Ascending aorta (tissue), 2 donors: ENCODE measurements at regions not wholly inside any gene's neighbourhood (a gene's known extent, or its start where the extent isn't known, plus 50 kb on each side); places are given as distances from the start of the nearest gene placed in this dataset.
"Not testable (repeated sequence)": the region's sequence is repeated elsewhere in the genome, so short reads cannot be mapped to it uniquely, and the experiment has no call there.

ENCODE experiments used
- DNase-seq, 2 donors: peaks; one replicate each; pipeline ENCODE4 v3.0.0-alpha.2; 2019; ENCODE audit warnings: low spot score in 2 of 2
- H3K27ac ChIP-seq, 2 donors: fragments of 200-600 bp; sonication (generic); one replicate each; pipeline ENCODE4 v1.5.1; 2016 to 2017; ENCODE audit warnings: mild to moderate bottlenecking in 1 of 2
- H3K27me3 ChIP-seq: fragments of 200-600 bp; sonication (generic); one replicate; pipeline ENCODE4 v1.5.1; 2017
- H3K36me3 ChIP-seq, 2 donors: fragments of 200-600 bp; sonication (generic); one replicate each; pipeline ENCODE4 v1.5.1; 2016
- H3K4me1 ChIP-seq, 2 donors: fragments of 200-600 bp; sonication (generic); one replicate each; pipeline ENCODE4 v1.5.1; 2016 to 2017; ENCODE audit warnings: mild to moderate bottlenecking in 1 of 2
- H3K4me3 ChIP-seq, 2 donors: fragments of 200-600 bp; sonication (generic); one replicate each; pipeline ENCODE4 v1.5.1; 2016 to 2017; ENCODE audit warnings: mild to moderate bottlenecking in 1 of 2
- H3K9me3 ChIP-seq, 2 donors: fragments of 200-600 bp; sonication (generic); one replicate each; pipeline ENCODE4 v1.5.1; 2016
- CTCF ChIP-seq, 3 experiments: fragments of 200-600 bp in 2 of 3; fragments of 450-650 bp in 1 of 3; sonication (generic) in 2 of 3; IDR thresholded peaks; one replicate each; pipeline ENCODE4 v1.5.1; 2016 to 2019; ENCODE audit warnings: antibody characterized with exemption in 3 of 3, mild to moderate bottlenecking in 1 of 3, moderate library complexity in 1 of 3
- intact Hi-C: fragments of 100-400 bp; cut with DNase I; formaldehyde crosslinking; loops from one replicate; pipeline ENCODE4 v1.15.1; 2023

GRCh38 chr2:145530653-145531052, 1010.7 kb upstream of the ZEB2 start:
- DNase-seq, result no peak
- Histone ChIP-seq H3K36me3 (no peaks in the 10 kb centered on the region), H3K27me3 (no peaks in the 10 kb centered on the region), H3K27ac (no peak overlapping the region), H3K4me1 (no peaks in the 10 kb centered on the region), H3K4me3 (no peak overlapping the region), H3K9me3 (no peaks in the 10 kb centered on the region)
- TF ChIP-seq CTCF (IDR thresholded peaks at IDR 0.05), result no peak
- intact Hi-C loops, result no loop called here

- Histone ChIP-seq H3K4me1 (no peaks in the 10 kb centered on the region), H3K36me3 (no peaks in the 10 kb centered on the region), H3K27me3 (no peaks in the 10 kb centered on the region), H3K27ac (no peak overlapping the region), H3K4me3 (no peak overlapping the region), H3K9me3 (no peaks in the 10 kb centered on the region)
- no peak for DNase-seq
- intact Hi-C loops, result no loop called here
- no peak for TF ChIP-seq CTCF (IDR thresholded peaks at IDR 0.05)
Measured at GRCh38 chr2:145524836-145525235, 1004.9 kb upstream of the ZEB2 start.

DNA sequence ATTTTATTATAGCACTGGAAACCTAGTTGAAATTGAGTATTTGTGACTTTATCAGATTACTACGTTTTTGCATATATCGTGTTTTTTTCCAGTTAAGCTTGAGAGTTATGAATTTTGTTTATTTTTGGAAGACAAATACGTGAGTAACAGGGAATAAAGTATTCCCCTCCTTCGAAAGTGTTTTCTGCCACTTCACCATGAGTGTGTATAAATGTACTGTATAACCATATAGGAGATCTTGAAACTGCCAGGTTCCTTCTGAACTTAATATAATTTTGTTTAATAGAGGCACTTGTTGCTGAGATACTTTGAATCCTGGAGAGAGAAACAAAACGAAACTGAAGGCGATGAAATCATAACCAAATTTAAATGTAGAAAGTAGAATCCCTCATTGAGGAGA, 1004.4 kb upstream of the ZEB2 start:
- intact Hi-C loops, result no loop called here
- H3K9me3 ChIP-seq, result no peaks in the 10 kb centered on the region
- H3K36me3 ChIP-seq, result no peaks in the 10 kb centered on the region
- H3K4me1 ChIP-seq, result no peaks in the 10 kb centered on the region
- TF ChIP-seq CTCF (IDR thresholded peaks at IDR 0.05), result no peak
- no peak overlapping the region for H3K4me3 ChIP-seq
- no peak overlapping the region for H3K27ac ChIP-seq
- no peak for DNase-seq
- H3K27me3 ChIP-seq, result no peaks in the 10 kb centered on the region

GRCh38 chr2:145519254-145519653, 999.3 kb upstream of the ZEB2 start:
- H3K27ac ChIP-seq, H3K36me3 ChIP-seq, H3K9me3 ChIP-seq, H3K4me3 ChIP-seq, intact Hi-C loops, H3K27me3 ChIP-seq, DNase-seq, H3K4me1 ChIP-seq: not testable (repeated sequence)

GRCh38 chr2:145511946-145512345, 992.0 kb upstream of the ZEB2 start:
- H3K4me1 ChIP-seq, result no peaks in the 10 kb centered on the region

GRCh38 chr2:145503511-145503910, 983.6 kb upstream of the ZEB2 start:
- no peaks in the 10 kb centered on the region for H3K4me1 ChIP-seq
- TF ChIP-seq CTCF (IDR thresholded peaks at IDR 0.05), result no peak

More at GRCh38 chr2:145511946-145512345, 992.0 kb upstream of the ZEB2 start:
- H3K27me3 ChIP-seq, result no peaks in the 10 kb centered on the region
- H3K9me3 ChIP-seq, result peaks cover 0 to 3% of the 10 kb centered on the region in 2 donors
- no peak overlapping the region for H3K27ac ChIP-seq
- intact Hi-C loops, result no loop called here
- no peak for DNase-seq
- H3K36me3 ChIP-seq, result no peaks in the 10 kb centered on the region
- no peak overlapping the region for H3K4me3 ChIP-seq
- no peak for TF ChIP-seq CTCF (IDR thresholded peaks at IDR 0.05)

More at GRCh38 chr2:145503511-145503910, 983.6 kb upstream of the ZEB2 start:
- no peak for DNase-seq
- Histone ChIP-seq H3K27ac (no peak overlapping the region), H3K9me3 (no peaks in the 10 kb centered on the region), H3K27me3 (no peaks in the 10 kb centered on the region), H3K4me3 (no peak overlapping the region), H3K36me3 (no peaks in the 10 kb centered on the region)
- intact Hi-C loops, result no loop called here
